NCI-H82 (cell line): ENCODE measurements at regions not wholly inside any gene's neighbourhood (a gene's known extent, or its start where the extent isn't known, plus 50 kb on each side); places are given as distances from the start of the nearest gene placed in this dataset.

Experiments used
- DNase-seq: peaks from one replicate; lab custom pipeline; 2025; lab: John Stamatoyannopoulos, UW

DNA sequence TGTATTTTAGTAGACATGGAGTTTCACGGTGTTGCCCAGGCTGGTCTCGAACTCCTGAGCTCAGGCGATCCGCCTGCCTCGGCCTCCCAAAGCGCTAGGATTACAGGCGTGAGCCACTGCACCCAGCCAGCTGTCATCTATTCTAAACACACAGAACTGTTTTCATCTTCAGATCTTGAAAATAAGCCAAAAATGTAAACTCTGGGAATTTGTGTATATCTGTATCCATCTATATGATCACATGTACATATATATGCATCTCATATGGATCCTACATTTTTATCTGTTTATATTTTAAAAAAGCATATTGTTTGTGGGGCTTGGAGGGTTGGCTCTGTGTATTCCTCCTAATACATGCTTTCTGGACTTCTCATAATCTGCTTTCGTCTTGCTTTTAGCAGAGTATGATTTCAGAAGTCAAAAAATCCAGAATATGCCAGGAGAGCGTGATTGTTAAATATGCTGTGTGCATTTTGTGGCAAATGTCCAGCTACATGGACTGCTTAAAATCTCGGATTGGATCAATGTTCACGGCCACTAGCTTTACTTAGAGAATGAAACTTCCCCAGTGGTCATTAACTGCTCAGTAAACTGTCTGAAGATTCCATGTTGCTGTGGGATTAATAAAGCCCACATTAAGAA lies 274.4 kb upstream of the IRX1 start:
- no peak for DNase-seq

DNA sequence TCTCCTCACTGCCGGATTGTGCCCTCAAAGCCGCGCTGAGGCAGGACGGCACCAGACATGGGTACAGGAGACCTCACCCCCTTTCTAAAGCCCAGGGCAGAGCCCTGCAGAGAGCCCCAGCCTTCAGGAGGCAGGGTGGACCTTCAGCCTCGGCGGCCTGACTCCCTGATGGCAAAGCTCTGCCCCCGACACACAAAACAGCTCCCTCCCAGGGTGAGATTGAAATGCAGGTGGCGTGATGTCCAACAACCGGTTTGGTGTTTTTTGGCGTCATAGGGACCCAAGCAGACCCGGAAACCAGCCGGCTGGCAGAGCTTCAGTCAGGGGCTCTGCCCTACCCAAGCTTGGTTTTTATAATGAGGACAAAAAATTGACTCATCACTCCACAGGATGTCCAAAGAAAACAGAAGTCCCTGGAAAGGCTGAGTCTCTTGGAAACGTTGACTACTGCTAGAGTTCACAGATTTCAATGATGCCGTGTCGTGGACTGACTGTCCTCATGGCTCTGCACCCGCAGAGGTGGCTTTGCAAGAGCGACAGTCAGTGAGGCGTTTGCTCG lies 275.2 kb upstream of the IRX1 start:
- DNase-seq: no peak

DNA sequence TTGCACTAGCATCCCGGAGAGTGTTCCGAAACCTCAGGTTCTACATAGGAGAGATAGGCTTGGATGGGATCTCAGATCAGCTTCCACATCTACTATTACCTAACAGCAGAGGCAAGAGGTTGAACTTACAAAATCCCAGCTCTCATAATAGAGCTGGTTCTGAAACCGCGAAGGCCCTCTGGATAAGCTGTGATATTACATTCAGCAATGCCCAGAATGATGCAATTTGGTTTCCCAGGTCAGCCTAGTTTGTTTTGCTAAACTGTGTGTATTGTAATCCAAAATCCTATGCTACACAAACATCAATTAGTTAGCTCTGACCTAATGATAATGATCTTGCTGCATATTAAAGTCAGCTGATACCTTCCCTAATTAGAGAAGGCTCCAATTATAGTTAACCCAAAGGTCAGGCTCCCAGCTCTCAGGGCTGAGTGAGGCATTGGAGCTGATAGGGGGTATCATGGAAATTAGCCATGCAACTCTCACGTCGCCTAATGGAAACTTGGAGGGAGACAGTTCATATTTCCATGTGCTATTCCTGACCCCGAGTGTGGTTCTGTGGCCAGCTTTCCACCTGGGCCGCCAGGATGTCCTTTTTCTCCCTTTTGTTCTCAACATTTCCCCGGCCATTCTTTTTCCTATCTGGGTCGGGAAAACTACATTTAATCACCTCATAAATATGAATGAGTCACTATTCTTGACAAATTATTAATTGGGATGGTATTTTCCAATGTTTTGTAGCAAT lies 278.4 kb upstream of the IRX1 start:
- DNase-seq: no peak

DNA sequence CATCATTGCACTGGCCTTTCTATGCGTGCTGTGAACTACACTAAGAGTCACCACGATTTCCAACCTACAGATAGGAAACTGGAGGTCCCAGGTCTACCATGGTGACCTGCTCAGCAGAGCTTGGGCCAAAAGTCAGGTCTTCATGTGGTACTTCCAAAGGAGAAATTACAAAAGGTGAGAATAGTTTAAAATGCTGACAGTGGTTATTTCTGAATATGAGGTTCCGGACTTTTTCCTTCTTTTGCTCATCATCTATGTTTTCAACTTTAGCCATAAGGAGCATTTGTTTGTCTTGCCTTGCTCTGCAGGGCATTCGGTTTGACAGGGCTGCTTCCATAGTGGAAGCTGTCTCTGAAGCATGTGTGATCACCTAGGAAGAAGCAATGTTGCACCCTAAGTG lies 282.1 kb upstream of the IRX1 start:
- DNase-seq: no peak

DNA sequence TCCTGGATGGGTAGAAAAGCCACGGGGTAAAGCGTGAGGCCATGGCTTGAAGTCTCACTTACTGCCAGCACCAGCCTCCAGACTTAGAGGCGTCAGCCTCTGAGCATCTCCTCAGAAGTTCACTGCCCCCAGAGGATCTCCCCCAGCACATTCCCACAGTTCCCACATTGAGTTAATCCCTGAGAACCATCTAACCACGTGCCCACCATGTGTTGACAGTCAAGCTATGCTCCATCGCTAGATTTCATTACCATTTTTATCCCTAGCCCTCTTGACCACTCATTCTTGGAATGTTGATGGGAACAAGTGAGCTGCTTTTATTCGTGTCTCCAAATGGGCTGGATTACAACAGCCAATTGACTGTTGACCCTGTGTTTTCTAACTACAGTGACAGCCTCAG lies 283.3 kb upstream of the IRX1 start:
- no peak for DNase-seq

DNA sequence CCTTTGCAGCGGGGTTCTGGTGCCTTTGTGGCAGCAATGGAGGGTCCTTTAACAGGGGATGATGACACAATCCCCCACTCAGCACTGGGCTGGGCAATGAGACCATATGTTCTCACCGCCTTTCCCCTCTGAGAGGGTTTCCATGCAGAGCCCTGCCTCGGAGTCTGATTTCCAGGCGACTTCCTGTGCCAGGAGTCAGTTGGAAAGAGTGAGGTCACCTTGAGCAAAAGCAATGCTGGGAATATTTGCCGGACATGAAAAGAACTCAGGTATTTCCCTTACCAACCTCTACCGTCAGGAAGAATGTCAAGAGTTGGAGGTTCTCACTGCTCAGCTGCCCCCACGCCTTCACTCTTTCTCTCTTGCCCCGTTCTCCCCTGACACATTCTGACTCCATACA lies 284.2 kb upstream of the IRX1 start:
- no peak for DNase-seq

DNA sequence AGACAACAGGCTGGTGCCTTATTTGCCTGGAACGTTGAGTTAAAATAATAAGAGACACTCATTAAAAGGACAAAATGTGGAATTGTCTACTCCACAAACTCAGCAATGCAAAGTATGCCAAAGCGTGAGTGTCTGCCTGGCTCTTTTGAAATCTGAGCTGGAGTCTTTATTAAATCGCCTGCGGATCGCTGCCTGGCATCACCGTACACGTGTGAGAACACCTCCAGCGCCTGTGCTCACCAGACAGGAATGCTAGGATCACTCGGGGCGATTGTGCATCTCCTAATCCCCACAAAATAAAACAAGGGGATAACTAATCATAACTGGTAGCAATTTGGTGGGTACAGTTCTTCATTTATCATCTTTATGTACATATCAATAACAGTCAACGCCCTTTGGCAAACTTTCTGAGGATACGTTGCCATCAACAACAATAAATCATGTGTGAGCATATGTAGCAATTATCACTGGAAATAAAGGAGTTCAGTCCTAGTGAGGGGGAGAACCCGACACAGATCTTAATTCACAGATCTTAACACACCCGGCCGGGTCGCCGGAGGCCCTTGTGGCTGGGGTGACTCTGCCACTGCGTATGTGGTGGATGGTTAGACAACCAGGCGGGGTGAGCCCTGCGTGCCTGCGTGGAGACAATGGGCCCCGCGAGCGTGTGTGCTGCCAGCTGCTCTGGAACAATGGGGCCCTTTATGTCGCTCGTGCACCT lies 284.9 kb upstream of the IRX1 start:
- DNase-seq: no peak

DNA sequence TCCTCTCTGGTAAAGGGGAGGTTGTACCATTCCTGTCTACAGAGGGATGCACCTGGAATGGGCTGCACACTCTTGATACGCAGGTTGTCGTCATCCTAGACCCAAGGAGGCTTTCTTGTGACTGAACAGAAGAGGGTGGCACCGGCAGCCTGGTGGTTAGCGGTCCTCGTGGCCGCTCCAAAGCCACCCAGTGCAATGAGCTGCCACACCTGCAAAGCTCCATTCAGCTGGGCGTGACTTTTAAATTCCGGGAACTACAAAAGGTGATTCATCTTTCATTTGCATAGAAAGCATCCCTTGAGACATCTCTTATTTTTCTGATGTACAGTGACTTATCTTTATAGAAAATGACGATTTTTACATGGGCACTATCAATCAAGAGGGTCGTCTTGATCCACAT lies 286.1 kb upstream of the IRX1 start:
- no peak for DNase-seq

DNA sequence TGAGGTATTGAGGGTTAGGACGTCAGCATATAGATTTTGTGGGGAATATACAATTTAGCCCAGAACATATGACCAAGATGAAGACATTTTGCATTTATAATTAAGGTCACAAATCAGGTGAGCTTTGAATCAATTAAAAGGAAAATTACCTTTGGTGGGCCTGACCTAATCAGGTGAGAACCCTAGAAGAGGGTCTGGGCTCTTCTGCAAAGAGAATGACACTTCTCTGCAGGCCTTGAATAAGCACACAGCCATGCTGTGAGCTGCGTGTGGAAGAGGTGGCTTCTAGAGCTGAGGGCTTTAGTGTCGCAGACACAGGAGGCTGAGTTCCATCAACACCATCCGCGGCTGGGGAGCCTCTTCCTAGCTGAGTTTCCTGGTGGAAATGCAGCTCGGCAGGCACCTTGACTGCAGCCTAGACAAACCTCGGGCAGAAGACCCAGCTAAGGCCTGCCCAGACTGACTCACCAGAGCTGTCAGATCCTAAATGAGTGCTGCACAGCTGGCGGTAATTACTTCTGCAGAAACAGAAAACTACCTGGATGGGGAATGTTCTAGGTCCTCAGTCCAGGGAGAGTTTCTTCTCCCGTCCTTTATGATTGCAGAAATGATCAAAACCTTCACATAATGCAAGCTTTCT lies 287.5 kb upstream of the IRX1 start:
- no peak for DNase-seq

DNA sequence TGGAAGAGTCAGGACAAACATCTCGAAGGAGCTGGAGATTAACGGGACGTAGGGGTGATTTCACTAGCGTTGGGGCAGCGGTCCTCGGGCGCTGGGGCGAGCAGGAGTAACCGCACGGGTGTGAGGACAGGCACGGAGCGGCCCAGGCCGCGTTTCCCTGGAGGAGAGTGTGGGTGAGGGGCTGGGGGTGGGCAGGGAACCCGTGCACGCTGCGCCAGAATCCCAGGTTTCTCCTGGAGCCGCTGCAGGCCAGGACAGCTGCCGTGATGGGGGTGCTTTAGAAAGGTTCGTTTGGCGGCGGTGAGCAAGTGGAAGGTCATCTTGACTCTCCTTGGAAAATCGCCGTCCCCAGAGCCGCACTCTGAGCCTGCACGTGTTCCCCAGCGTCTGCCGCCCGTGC lies 290.2 kb upstream of the IRX1 start:
- DNase-seq: no peak

DNA sequence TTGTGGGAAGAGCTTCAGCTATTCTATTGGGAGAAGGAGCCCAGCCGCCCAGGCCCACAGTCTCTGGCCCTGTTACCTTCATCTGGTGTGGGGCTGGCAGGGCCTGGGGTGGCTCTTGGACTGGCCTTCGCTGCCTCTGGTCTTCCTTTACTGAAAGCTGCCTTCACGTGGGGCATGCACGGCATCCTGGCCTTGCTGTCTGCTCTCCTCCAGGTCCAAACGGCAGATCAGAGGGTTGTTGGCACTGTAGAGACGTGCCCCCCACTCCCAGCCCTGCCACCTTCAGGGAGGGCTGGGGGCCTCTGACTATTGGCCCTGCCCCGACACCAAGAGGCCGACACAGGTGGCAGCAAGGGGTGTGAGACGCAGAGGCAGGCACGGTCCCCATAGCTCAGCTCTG lies 291.3 kb upstream of the IRX1 start:
- DNase-seq: no peak

DNA sequence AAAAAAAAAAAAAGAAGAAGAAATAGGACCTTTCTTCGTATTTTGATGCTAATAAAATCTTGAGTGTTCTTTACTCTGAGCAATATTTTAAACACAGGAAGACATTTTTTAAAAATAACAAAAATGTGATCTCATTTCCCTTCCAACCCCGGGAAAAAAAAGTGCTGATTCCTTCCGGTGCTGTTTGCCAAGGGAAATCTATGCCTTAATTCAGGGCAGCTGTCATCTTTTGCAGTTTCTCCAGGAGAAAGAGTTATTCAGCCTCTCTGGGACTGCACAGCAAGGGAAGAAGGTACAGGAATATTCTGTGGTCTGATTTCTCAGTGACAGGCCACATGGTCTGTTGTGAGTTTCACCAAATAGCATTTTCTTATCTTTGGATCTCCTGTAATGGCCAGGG lies 291.9 kb upstream of the IRX1 start:
- DNase-seq: no peak

DNA sequence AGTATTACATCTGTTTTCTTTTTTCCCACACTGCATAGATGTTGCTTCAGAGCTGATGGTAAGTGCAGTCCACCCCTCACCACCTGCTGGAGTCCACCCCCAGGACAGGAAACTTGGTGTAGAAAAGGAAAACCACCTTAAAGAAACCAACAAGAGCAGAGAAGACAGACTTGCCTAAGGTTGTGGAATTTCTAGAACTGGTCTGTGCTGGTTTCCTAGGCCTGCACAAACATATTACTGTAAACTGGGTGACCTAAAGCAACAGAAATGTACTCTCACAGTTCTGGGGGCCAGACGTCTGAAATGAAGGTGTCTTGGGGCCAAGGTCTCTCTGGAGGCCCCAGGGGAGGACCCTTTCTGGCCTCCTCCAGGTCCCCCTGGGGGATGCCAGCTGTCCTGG lies 293.4 kb upstream of the IRX1 start:
- no peak for DNase-seq

DNA sequence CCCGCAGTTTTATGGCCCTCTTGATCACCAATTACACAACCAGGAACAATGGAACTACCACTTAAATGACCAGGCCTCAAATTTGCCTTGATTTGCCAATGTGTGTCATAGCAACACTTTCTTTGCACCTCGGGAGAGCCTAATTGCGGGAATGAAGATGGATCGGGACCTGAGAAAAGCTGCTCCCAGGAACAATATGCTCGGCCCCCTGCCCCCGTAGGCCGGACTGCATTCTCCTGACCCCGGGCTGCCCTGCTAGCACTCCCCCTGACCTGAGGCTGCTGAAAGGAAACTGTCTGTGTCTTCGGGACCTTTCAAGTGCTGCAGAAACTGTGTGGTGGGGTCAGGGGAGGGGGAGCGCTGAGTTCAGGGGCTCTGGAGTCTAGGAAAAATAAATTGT lies 294.3 kb upstream of the IRX1 start:
- no peak for DNase-seq

DNA sequence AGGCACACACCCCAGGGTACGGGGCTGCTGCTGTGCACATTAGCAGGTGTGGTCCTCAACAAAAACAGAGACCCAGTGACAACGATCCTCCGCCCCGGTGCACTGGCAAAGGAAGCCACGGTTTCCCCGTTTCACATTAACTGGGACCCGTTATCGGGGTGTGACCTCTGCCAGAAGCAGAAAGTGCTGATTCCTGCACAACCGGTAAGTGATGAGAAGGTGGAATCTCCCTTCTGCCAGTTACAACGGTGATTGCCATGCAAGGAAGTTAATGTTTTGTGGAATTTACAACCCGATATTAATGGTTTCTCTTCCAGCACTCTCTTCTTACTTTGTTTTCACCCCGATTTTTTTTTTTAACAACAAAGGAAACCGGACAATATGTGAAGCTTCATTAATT lies 294.9 kb upstream of the IRX1 start:
- DNase-seq: no peak

DNA sequence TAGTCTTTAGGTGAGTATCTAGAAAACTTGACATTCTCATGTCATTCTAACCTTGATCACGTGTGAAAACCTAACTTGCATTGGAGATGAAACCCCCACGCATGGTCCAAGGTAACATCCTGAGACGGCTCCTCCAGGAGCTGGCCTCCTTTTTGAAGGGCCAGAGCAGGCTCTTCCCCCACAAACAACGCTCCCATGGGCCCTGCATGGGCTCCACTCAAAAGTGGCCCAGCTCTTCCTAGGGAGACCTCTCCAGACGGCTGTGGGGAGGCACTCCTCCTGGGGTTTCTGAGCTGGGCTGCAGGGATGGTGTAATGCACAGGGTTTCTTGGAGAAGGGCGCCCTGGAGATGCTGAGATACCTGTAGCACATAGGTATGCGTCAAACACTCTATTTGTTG lies 296.2 kb upstream of the IRX1 start:
- DNase-seq: no peak

DNA sequence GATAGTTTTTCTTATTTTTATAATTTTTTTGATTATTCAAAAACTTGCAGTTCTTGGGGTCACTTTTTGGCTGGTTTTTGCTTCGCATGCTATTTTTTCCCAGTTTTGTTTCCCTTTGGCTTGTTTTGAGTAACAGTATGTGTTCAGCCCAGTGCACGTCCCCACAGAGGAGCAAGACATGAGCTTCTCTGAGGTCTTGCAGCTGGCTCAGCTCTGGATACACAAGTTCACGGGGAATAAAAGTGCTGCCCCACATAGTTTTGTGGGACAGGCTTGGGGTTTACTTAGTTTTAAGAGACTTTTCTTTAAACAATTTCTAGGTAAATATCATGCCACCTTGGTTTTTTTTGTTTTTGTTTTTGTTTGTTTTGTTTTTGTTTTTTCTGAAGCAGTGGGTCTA lies 297.8 kb upstream of the IRX1 start:
- DNase-seq: no peak

DNA sequence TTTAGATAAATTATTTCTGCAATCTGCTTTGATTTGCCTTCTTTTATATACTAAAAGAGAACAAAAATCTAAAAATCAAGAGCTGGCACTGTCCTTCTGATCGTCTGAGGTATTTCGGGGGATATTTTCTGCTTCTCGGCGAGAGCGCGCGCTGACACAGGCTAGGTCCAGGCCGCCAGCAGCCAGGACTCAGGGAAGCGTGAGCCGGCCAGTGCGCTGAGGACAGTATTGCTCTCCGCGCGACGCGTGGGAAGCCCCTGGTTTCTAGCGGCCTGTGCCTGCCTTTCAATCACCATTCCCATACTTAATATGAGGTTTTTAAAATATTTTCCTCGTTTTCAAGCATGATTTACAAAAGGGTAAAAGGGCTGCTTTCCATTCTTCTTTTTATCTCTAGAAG lies 307.3 kb upstream of the IRX1 start:
- no peak for DNase-seq

DNA sequence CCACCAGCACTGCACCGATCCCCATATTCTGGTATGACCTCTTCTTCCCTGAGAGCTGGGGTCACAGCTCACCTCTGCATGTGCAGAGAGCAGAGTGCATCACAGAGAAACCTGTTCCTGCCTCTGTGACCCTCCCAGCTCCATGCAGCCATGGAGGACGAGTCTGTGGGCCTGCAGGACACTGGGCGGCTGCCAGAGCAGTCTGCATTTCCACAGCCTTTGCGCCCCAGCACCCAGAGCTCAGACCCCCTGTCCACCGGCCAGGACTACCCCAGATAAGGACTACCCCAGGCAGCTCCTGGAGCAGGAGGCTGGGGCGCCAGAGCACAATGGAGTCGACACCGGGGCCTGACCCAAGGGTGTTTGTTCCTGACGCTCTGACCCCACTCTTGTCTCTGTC lies 308.1 kb upstream of the IRX1 start:
- DNase-seq: no peak

DNA sequence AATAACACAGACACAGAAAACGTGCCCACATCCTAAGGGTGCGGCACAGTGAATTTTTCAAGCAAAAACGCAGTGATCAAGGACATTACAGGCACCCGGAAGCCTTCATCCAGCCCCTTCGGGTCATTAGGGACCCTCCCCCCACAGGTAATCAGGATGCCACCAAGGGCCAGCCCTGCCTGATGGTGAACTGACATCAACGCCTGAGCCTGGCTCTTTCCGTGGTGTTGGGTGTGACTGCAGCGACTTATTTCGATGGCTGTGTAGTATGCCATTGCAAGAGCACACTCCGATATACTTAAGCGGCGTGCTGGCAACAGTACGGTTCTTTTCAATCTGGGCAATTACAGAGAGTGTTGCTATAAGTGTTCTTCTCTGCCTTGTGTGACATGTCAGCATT lies 310.0 kb upstream of the IRX1 start:
- DNase-seq: no peak

DNA sequence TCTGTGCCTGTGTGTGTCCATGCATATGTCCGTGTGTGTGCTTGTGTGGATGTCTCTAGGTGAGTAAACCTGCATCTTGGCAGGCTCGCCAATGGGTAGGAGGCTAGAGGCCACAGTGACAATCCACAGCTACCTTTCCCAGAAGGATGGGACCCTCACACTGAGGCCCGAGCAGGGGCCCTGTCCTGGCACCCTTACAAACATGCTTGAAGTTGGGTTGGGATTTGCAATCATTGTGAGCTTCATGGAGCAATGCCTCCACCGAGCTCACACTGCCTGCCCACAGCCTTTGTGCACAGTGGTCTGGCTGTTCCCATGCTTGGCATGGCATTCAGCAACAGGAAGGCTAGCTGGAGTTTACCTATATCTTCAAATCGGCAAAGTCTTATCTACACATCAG lies 311.1 kb upstream of the IRX1 start:
- DNase-seq: no peak

DNA sequence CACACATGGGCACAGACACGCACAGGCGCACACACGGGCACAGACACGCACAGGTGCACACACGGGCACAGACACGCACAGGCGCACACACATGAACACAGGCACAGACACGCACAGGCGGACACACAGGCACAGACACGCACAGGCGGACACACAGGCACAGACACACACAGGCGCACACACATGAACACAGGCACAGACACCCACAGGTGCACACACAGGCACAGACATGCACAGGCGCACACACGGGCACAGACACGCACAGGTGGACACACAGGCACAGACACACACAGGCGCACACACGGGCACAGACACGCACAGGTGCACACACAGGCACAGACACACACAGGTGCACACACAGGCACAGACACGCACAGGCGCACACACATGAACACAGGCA lies 312.8 kb upstream of the IRX1 start:
- no peak for DNase-seq

DNA sequence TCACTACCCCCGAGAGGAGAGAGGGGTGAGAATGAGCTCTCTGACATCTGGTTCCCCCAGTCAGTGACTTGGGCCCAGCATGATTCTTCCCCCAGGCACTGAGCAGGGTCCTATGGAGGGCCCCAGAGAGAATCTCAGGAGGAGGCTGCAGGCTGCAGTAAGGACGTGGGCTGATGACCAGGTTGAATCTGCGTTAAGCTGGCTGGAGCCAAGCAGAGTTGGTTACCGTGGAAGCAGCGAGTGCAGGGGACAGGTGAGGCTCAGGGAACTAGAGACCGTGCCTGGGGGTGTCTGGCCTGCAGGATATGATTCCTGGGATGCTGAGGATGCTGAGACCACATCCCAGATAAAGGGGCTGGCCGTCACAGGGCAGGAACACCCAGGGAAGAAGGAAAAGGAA lies 314.3 kb upstream of the IRX1 start:
- no peak for DNase-seq
